OCI-LY3 (cell line): ENCODE measurements at regions not wholly inside any gene's neighbourhood (a gene's known extent, or its start where the extent isn't known, plus 50 kb on each side); places are given as distances from the start of the nearest gene placed in this dataset.
A peak's percentile ranks its signal among the peaks of the same experiment; 100 is the strongest.

Experiments
- H2AFZ ChIP-seq: fragments of 200-600, 300-600 bp; shearing (Covaris generic); 2 replicates; pipeline ENCODE4 v1.6.0; 2014; ENCODE audit warnings: antibody characterized with exemption, low read depth, low read length
- H3K27ac ChIP-seq: fragments of 200-600, 300-600 bp; sonication (generic); 2 replicates; pipeline ENCODE4 v1.5.1; 2014; ENCODE audit warnings: mild to moderate bottlenecking, low read length, moderate library complexity, mixed read lengths
- H3K27me3 ChIP-seq: fragments of 200-600, 300-600 bp; sonication (generic); 2 replicates; pipeline ENCODE4 v1.6.1; 2014; ENCODE audit warnings: low read depth, low read length, mixed read lengths
- H3K36me3 ChIP-seq: fragments of 200-600, 300-600 bp; sonication (generic); replicated peaks from 2 replicates; pipeline ENCODE3; 2014; ENCODE audit warnings: low read depth, low read length, mixed read lengths
- H3K4me1 ChIP-seq: fragments of 300-600, 200-600 bp; sonication (generic); 2 replicates; pipeline ENCODE4 v1.6.1; 2014; ENCODE audit warnings: low read length, mixed read lengths
- H3K4me2 ChIP-seq: fragments of 200-600, 300-600 bp; sonication (generic); 2 replicates; pipeline ENCODE4 v1.6.1; 2014; ENCODE audit warnings: low read length, mixed read lengths
- H3K4me3 ChIP-seq: fragments of 300-600, 200-600 bp; sonication (generic); 2 replicates; pipeline ENCODE4 v1.5.1; 2014; ENCODE audit warnings: antibody characterized with exemption, mild to moderate bottlenecking, low read length, moderate library complexity
- H3K79me2 ChIP-seq: fragments of 300-600, 200-600 bp; shearing (Covaris generic); 2 replicates; pipeline ENCODE4 v1.6.1; 2014; ENCODE audit warnings: mild to moderate bottlenecking, low read length, mixed read lengths
- H3K9ac ChIP-seq: fragments of 300-600, 200-600 bp; shearing (Covaris generic); 2 replicates; pipeline ENCODE4 v1.6.0; 2014; ENCODE audit warnings: mild to moderate bottlenecking, low read length, moderate library complexity
- H3K9me3 ChIP-seq: fragments of 200-600, 300-600 bp; shearing (Covaris generic); 2 replicates; pipeline ENCODE4 v1.6.1; 2014; ENCODE audit warnings: low read length, mixed read lengths; ENCODE audit not compliant: insufficient read depth
- H4K20me1 ChIP-seq: fragments of 200-600, 300-600 bp; sonication (generic); 2 replicates; pipeline ENCODE4 v1.6.1; 2016; ENCODE audit warnings: low read length, mixed read lengths; ENCODE audit not compliant: insufficient read depth
- CTCF ChIP-seq: fragments of 200-600, 300-600 bp; sonication (generic); IDR thresholded peaks from 2 replicates; pipeline ENCODE4 v1.5.1; 2014; ENCODE audit warnings: antibody characterized with exemption, low read length, low read depth
- EZH2phosphoT487 ChIP-seq: fragments of 200-600 bp; shearing (Covaris generic); IDR thresholded peaks from 2 replicates; pipeline ENCODE4 v1.6.1; 2018; ENCODE audit warnings: antibody characterized with exemption, mixed run types, low read depth

GRCh38 chr4:178426871-178427270, 984.6 kb upstream of the AGA start:
- Histone ChIP-seq H4K20me1 (no peaks in the 10 kb centered on the region), H3K9me3 (no peaks in the 10 kb centered on the region), H3K27me3 (no peaks in the 10 kb centered on the region), H3K27ac (no peak overlapping the region), H3K79me2 (no peaks in the 10 kb centered on the region), H3K9ac (no peak overlapping the region), H3K36me3 (no peaks in the 10 kb centered on the region), H3K4me1 (no peaks in the 10 kb centered on the region), H2AFZ (0 out of 2 replicates have a peak overlapping the region, but pooled peaks have one; percentile 17), H3K4me2 (no peak overlapping the region), H3K4me3 (no peak overlapping the region)
- TF ChIP-seq CTCF (no peak), EZH2phosphoT487 (no peak)

- Histone ChIP-seq H3K4me1 (no peaks in the 10 kb centered on the region), H3K9me3 (no peaks in the 10 kb centered on the region), H3K36me3 (no peaks in the 10 kb centered on the region), H3K27ac (no peak overlapping the region), H3K79me2 (no peaks in the 10 kb centered on the region), H4K20me1 (no peaks in the 10 kb centered on the region), H2AFZ (no peak overlapping the region), H3K27me3 (no peaks in the 10 kb centered on the region), H3K4me3 (no peak overlapping the region), H3K9ac (no peak overlapping the region), H3K4me2 (no peak overlapping the region)
- TF ChIP-seq CTCF (no peak), EZH2phosphoT487 (no peak)
Observed at GRCh38 chr4:178427663-178428062, 985.4 kb upstream of the AGA start.

- no peak overlapping the region for H2AFZ ChIP-seq
- H3K79me2 ChIP-seq: no peaks in the 10 kb centered on the region
- no peaks in the 10 kb centered on the region for H4K20me1 ChIP-seq
- no peaks in the 10 kb centered on the region for H3K36me3 ChIP-seq
- H3K4me2 ChIP-seq: no peak overlapping the region
- TF ChIP-seq EZH2phosphoT487 (no peak), CTCF (no peak)
- no peaks in the 10 kb centered on the region for H3K27me3 ChIP-seq
- no peak overlapping the region for H3K9ac ChIP-seq
- no peak overlapping the region for H3K27ac ChIP-seq
- no peaks in the 10 kb centered on the region for H3K4me1 ChIP-seq
- no peaks in the 10 kb centered on the region for H3K9me3 ChIP-seq
- H3K4me3 ChIP-seq: no peak overlapping the region
Observed at GRCh38 chr4:178448372-178449035, 1006.3 kb upstream of the AGA start.

GRCh38 chr4:178450614-178451013, 1008.4 kb upstream of the AGA start:
- Histone ChIP-seq H3K9ac (no peak overlapping the region), H3K27ac (no peak overlapping the region), H2AFZ (no peak overlapping the region), H3K36me3 (no peaks in the 10 kb centered on the region), H4K20me1 (no peaks in the 10 kb centered on the region), H3K79me2 (no peaks in the 10 kb centered on the region), H3K4me2 (no peak overlapping the region), H3K4me3 (no peak overlapping the region), H3K4me1 (no peaks in the 10 kb centered on the region), H3K27me3 (no peaks in the 10 kb centered on the region), H3K9me3 (no peaks in the 10 kb centered on the region)
- no peak for TF ChIP-seq CTCF
- no peak for TF ChIP-seq EZH2phosphoT487
